Endothelial cell of umbilical vein (primary cell): ENCODE measurements at regions not wholly inside any gene's neighbourhood (a gene's known extent, or its start where the extent isn't known, plus 50 kb on each side); places are given as distances from the start of the nearest gene placed in this dataset.

Experiments
- BruUV-seq: library from RNA; stranded (reverse); fragments of 400-500 nt; replicated peaks from 2 replicates; lab custom pipeline; 2021; lab: Mats Ljungman, UMichigan
- CTCF ChIA-PET: fragments of 300-600, 350-600 bp; sonication (Branson Sonifier 250); formaldehyde crosslinking; loops from one replicate; lab custom pipeline; 2021; ENCODE audit warnings: antibody characterized with exemption, inconsistent platforms; lab: Charles Lee
- POLR2A ChIA-PET: fragments of 300-600, 350-600 bp; sonication (Branson Sonifier 250); formaldehyde crosslinking; loops from one replicate; lab custom pipeline; 2021; ENCODE audit warnings: antibody characterized with exemption, inconsistent platforms; lab: Charles Lee
- DNase-seq: peaks from one replicate; pipeline ENCODE4 v3.0.0-alpha.2; 2011; ENCODE audit warnings: low read depth, low spot score
- FAIRE-seq: peaks from 2 replicates; lab custom pipeline; 2011; peaks lifted over from hg19 to GRCh38; lab: Jason Lieb, UNC
- H2AFZ ChIP-seq: 2 replicates; pipeline ENCODE4 v1.6.0; 2012; ENCODE audit warnings: low read depth, low read length, control low read depth, inconsistent platforms
- H3K27ac ChIP-seq: 2 replicates; pipeline ENCODE4 v1.5.1; 2011; ENCODE audit warnings: low read depth, mild to moderate bottlenecking, control low read depth, low read length, moderate library complexity; ENCODE audit not compliant: insufficient read depth
- H3K27me3 ChIP-seq, 2 experiments: 2 replicates each; pipeline versions ENCODE4 v1.6.0 to v1.6.1; 2011; ENCODE audit warnings: low read length in 2 of 2, mixed read lengths in 1 of 2; ENCODE audit not compliant: control insufficient read depth in 2 of 2, insufficient read depth in 2 of 2
- H3K36me3 ChIP-seq, 2 experiments: 2 replicates in 1 of 2; 3 replicates in 1 of 2; pipeline ENCODE4 v1.5.1; 2011; ENCODE audit warnings: low read length in 2 of 2, mild to moderate bottlenecking in 1 of 2, moderate library complexity in 1 of 2; ENCODE audit not compliant: control insufficient read depth in 2 of 2, insufficient read depth in 2 of 2; ENCODE audit errors: extremely low read depth in 1 of 2
- H3K4me1 ChIP-seq: 3 replicates; pipeline ENCODE4 v1.5.1; 2011; ENCODE audit warnings: mild to moderate bottlenecking, low read length; ENCODE audit not compliant: control insufficient read depth, insufficient read depth; ENCODE audit errors: extremely low read depth
- H3K4me2 ChIP-seq: 2 replicates; pipeline ENCODE4 v1.6.1; 2011; ENCODE audit warnings: low read length, control low read depth, mixed read lengths; ENCODE audit not compliant: insufficient read depth
- H3K4me3 ChIP-seq, 3 experiments: fragments of 200-600 bp in 1 of 3; sonication (generic), shearing (Covaris generic) in 1 of 3; replicated peaks in 1 of 3; 2 replicates each; pipeline ENCODE4 v1.5.1; 2011 to 2016; ENCODE audit warnings: control low read depth in 3 of 3, low read length in 3 of 3, mild to moderate bottlenecking in 2 of 3, inconsistent platforms in 1 of 3, low read depth in 1 of 3, moderate library complexity in 1 of 3; ENCODE audit not compliant: insufficient read depth in 1 of 3
- H3K79me2 ChIP-seq: 2 replicates; pipeline ENCODE4 v1.6.0; 2012; ENCODE audit warnings: low read length, inconsistent platforms; ENCODE audit not compliant: control insufficient read depth, insufficient read depth
- H3K9ac ChIP-seq: replicated peaks from 2 replicates; pipeline ENCODE3; 2011; ENCODE audit warnings: low read length, control low read depth; ENCODE audit not compliant: insufficient read depth; ENCODE audit errors: extremely low read depth
- H3K9me1 ChIP-seq: replicated peaks from 3 replicates; pipeline ENCODE4 v1.6.0; 2011; ENCODE audit warnings: mild to moderate bottlenecking, low read length; ENCODE audit not compliant: control insufficient read depth, insufficient read depth; ENCODE audit errors: extremely low read depth
- H3K9me3 ChIP-seq: replicated peaks from 2 replicates; pipeline ENCODE4 v1.5.1; 2012; ENCODE audit warnings: low read length, inconsistent platforms; ENCODE audit not compliant: control insufficient read depth, insufficient read depth
- H4K20me1 ChIP-seq: replicated peaks from 2 replicates; pipeline ENCODE3; 2011; ENCODE audit warnings: mild to moderate bottlenecking, low read length; ENCODE audit not compliant: control insufficient read depth, insufficient read depth; ENCODE audit errors: extremely low read depth
- EZH2 ChIP-seq: IDR thresholded peaks from 2 replicates; pipeline ENCODE4 v1.6.1; 2012; ENCODE audit warnings: borderline replicate concordance, low read depth, mild to moderate bottlenecking, moderate library complexity, low read length, inconsistent platforms; ENCODE audit not compliant: severe bottlenecking
- FOS ChIP-seq: IDR thresholded peaks from 2 replicates; pipeline ENCODE4 v1.6.1; 2011; ENCODE audit warnings: mild to moderate bottlenecking, low read length, moderate library complexity, borderline replicate concordance; ENCODE audit not compliant: insufficient read depth
- GATA2 ChIP-seq: IDR thresholded peaks from 2 replicates; pipeline ENCODE4 v1.7.0; 2011; ENCODE audit warnings: low read depth, mild to moderate bottlenecking, moderate library complexity, mixed read lengths, low read length; ENCODE audit not compliant: insufficient read length, insufficient read depth
- JUN ChIP-seq: IDR thresholded peaks from 2 replicates; pipeline ENCODE4 v1.6.1; 2011; ENCODE audit warnings: borderline replicate concordance, low read depth; ENCODE audit not compliant: insufficient read length, insufficient read depth
- MYC ChIP-seq: IDR thresholded peaks from one replicate; pipeline ENCODE4 v1.6.1; 2011; ENCODE audit warnings: mild to moderate bottlenecking, low read depth, low read length
- POLR2A ChIP-seq: IDR thresholded peaks from 2 replicates; pipeline ENCODE4 v1.6.1; 2012; ENCODE audit warnings: low read depth, mild to moderate bottlenecking, control low read depth, low read length
- POLR2AphosphoS5 ChIP-seq: IDR thresholded peaks from 2 replicates; pipeline ENCODE4 v1.6.1; 2012; ENCODE audit warnings: low read depth, mild to moderate bottlenecking, control low read depth, low read length, moderate library complexity; ENCODE audit not compliant: insufficient read depth
- dilution Hi-C: fragments of 300-500 bp; cut with MboI; formaldehyde crosslinking; loops from one replicate; pipeline ENCODE4 v1.15.0; 2019; ENCODE audit warnings: low sequenced_read_pairs; ENCODE audit not compliant: extremely low pct_ligation_motif_present
- intact Hi-C: fragments of 100-400 bp; cut with micrococcal nuclease; formaldehyde crosslinking; loops from one replicate; pipeline ENCODE4 v1.10.0; 2022
- TF ChIP-seq, protein P1 (sequence below): IDR thresholded peaks from 2 replicates; pipeline ENCODE4 v1.6.1; 2011; ENCODE audit not compliant: insufficient read depth, insufficient read length
- TF ChIP-seq, protein P2 (sequence below), 2 donors: IDR thresholded peaks; 1 replicate in 1 of 2; 2 replicates in 1 of 2; pipeline ENCODE4 v1.5.1; 2011; ENCODE audit warnings: low read length in 2 of 2, mild to moderate bottlenecking in 2 of 2, moderate library complexity in 2 of 2, control low read depth in 1 of 2, inconsistent platforms in 1 of 2, low read depth in 1 of 2; ENCODE audit not compliant: insufficient read depth in 1 of 2; ENCODE audit errors: extremely low read depth in 1 of 2

DNA sequence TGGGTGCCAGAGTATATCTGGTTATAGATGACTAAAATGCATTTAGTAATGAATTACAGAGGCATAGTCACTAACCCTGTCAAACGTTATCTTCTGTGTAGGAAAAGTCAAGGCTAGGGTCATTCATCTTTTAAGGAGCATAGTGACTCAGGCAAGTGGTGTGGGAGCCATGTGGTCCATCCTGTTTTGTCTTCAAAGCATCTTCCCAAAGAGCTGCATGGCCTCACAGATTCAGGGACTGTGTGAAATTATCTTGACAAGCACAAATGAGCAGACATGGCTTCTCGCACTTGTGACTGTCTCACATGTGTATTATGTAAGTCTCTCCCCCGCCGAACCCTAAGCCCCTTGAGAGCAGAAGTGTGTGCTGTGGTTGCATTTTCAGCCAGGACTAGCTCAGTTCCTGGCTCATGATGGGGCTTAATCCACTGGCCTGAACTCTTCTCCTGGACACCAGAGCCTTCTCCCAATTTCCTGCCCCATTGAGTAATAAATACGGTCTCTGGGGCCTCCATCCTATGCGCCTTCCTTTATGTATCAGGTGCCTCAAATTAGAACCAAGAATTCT, 769.1 kb downstream of the QKI start:
- intact Hi-C loops (no loop called here), dilution Hi-C loops (no loop called here)
- no peaks in the 10 kb centered on the region for H3K36me3 ChIP-seq
- no peaks in the 10 kb centered on the region for H3K9me1 ChIP-seq
- H3K9ac ChIP-seq = no peak overlapping the region
- H2AFZ ChIP-seq = no peak overlapping the region
- H3K4me1 ChIP-seq = no peaks in the 10 kb centered on the region
- no peak overlapping the region for H3K4me2 ChIP-seq
- ChIA-PET CTCF (no interaction called here), POLR2A (no interaction called here)
- no TSS peak for BruUV-seq
- H3K79me2 ChIP-seq = no peaks in the 10 kb centered on the region
- H3K27me3 ChIP-seq = no peaks in the 10 kb centered on the region
- no peaks in the 10 kb centered on the region for H4K20me1 ChIP-seq
- TF ChIP-seq MYC (no peak), GATA2 (no peak), EZH2 (no peak), POLR2AphosphoS5 (no peak), POLR2A (no peak), FOS (no peak), JUN (no peak)
- TF ChIP-seq, protein P1, sequence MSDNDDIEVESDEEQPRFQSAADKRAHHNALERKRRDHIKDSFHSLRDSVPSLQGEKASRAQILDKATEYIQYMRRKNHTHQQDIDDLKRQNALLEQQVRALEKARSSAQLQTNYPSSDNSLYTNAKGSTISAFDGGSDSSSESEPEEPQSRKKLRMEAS = no peak
- TF ChIP-seq, protein P2, sequence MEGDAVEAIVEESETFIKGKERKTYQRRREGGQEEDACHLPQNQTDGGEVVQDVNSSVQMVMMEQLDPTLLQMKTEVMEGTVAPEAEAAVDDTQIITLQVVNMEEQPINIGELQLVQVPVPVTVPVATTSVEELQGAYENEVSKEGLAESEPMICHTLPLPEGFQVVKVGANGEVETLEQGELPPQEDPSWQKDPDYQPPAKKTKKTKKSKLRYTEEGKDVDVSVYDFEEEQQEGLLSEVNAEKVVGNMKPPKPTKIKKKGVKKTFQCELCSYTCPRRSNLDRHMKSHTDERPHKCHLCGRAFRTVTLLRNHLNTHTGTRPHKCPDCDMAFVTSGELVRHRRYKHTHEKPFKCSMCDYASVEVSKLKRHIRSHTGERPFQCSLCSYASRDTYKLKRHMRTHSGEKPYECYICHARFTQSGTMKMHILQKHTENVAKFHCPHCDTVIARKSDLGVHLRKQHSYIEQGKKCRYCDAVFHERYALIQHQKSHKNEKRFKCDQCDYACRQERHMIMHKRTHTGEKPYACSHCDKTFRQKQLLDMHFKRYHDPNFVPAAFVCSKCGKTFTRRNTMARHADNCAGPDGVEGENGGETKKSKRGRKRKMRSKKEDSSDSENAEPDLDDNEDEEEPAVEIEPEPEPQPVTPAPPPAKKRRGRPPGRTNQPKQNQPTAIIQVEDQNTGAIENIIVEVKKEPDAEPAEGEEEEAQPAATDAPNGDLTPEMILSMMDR (IDR thresholded peaks at IDR 0.05; ENCODE audit: extremely low read depth in 1 of 2, insufficient read depth in 1 of 2, low read depth in 1 of 2, low read length in 2 of 2) = no peak
- H3K9me3 ChIP-seq = no peaks in the 10 kb centered on the region
- FAIRE-seq = no peak
- no peak for DNase-seq
- no peak overlapping the region for H3K4me3 ChIP-seq
- H3K27ac ChIP-seq = no peak overlapping the region
